Naive thymus-derived CD4-positive, alpha-beta T cell (primary cell): ENCODE measurements at regions not wholly inside any gene's neighbourhood (a gene's known extent, or its start where the extent isn't known, plus 50 kb on each side); places are given as distances from the start of the nearest gene placed in this dataset.

ENCODE experiments used
- ATAC-seq: fragments of 150-1000 bp; cut with Tn5 transposase; 2 replicates; pipeline ENCODE4 v1.10.0; 2021; ENCODE audit warnings: mild to moderate bottlenecking, moderate library complexity
- CTCF ChIA-PET: fragments of 350-600 bp; sonication (Branson Sonifier 250); formaldehyde crosslinking; loops from one replicate; lab custom pipeline; 2021; ENCODE audit warnings: antibody characterized with exemption; lab: Charles Lee
- POLR2A ChIA-PET: fragments of 350-600 bp; sonication (Branson Sonifier 250); formaldehyde crosslinking; loops from one replicate; lab custom pipeline; 2021; ENCODE audit warnings: antibody characterized with exemption, inconsistent platforms; lab: Charles Lee
- DNase-seq, 9 donors: peaks; one replicate each; pipeline versions ENCODE4 v3.0.0 to v3.0.0-alpha.2; 2020 to 2022; ENCODE audit warnings: mixed read lengths in 1 of 9
- H3K27ac ChIP-seq: one replicate; pipeline ENCODE4 v1.7.0; 2013; ENCODE audit warnings: mild to moderate bottlenecking, low read depth, low read length, moderate library complexity
- H3K27me3 ChIP-seq, 2 donors: one replicate each; pipeline ENCODE4 v1.7.0; 2013; ENCODE audit warnings: low read length in 2 of 2, mild to moderate bottlenecking in 2 of 2, moderate library complexity in 2 of 2; ENCODE audit not compliant: control insufficient read depth in 2 of 2, insufficient read depth in 2 of 2
- H3K36me3 ChIP-seq, 3 experiments: 1 replicate in 2 of 3; 2 replicates in 1 of 3; pipeline ENCODE4 v1.7.0; 2013; ENCODE audit warnings: low read length in 3 of 3, mild to moderate bottlenecking in 3 of 3, moderate library complexity in 1 of 3; ENCODE audit not compliant: insufficient read depth in 3 of 3, control insufficient read depth in 2 of 3
- H3K4me1 ChIP-seq, 2 donors: one replicate each; pipeline ENCODE4 v1.7.0; 2013; ENCODE audit warnings: low read length in 2 of 2, mild to moderate bottlenecking in 2 of 2, moderate library complexity in 1 of 2; ENCODE audit not compliant: control insufficient read depth in 2 of 2, insufficient read depth in 2 of 2
- H3K4me3 ChIP-seq: 2 replicates; pipeline ENCODE4 v1.7.0; 2013; ENCODE audit warnings: mild to moderate bottlenecking, low read length
- H3K9me3 ChIP-seq, 3 experiments: 1 replicate in 2 of 3; 2 replicates in 1 of 3; pipeline ENCODE4 v1.7.0; 2013; ENCODE audit warnings: low read length in 3 of 3; ENCODE audit not compliant: control insufficient read depth in 2 of 3
- H3K27ac Mint-ChIP-seq, 9 donors: one replicate each; pipeline ENCODE4 v1.8.0; 2020 to 2022; ENCODE audit warnings: mixed read lengths in 9 of 9, mild to moderate bottlenecking in 8 of 9, moderate library complexity in 5 of 9, inconsistent platforms in 2 of 9
- H3K27me3 Mint-ChIP-seq, 5 donors: one replicate each; pipeline ENCODE4 v1.8.0; 2021 to 2022; ENCODE audit warnings: mixed read lengths in 5 of 5, mild to moderate bottlenecking in 1 of 5
- H3K36me3 Mint-ChIP-seq, 5 donors: one replicate each; pipeline ENCODE4 v1.8.0; 2020 to 2022; ENCODE audit warnings: mixed read lengths in 5 of 5, mild to moderate bottlenecking in 3 of 5, inconsistent platforms in 1 of 5
- H3K4me1 Mint-ChIP-seq, 7 donors: one replicate each; pipeline ENCODE4 v1.8.0; 2020 to 2022; ENCODE audit warnings: mixed read lengths in 7 of 7, mild to moderate bottlenecking in 3 of 7, inconsistent platforms in 1 of 7
- H3K4me3 Mint-ChIP-seq, 10 donors: one replicate each; pipeline ENCODE4 v1.8.0; 2020 to 2022; ENCODE audit warnings: mild to moderate bottlenecking in 10 of 10, mixed read lengths in 10 of 10, moderate library complexity in 6 of 10, inconsistent platforms in 2 of 10
- H3K9me3 Mint-ChIP-seq, 11 donors: one replicate each; pipeline ENCODE4 v1.8.0; 2020 to 2022; ENCODE audit warnings: mixed read lengths in 11 of 11, mild to moderate bottlenecking in 4 of 11, inconsistent platforms in 1 of 11, moderate library complexity in 1 of 11
- intact Hi-C, 2 donors: fragments of 100-400 bp; cut with micrococcal nuclease; formaldehyde crosslinking; loops; one replicate each; pipeline ENCODE4 v1.15.1; 2023

DNA sequence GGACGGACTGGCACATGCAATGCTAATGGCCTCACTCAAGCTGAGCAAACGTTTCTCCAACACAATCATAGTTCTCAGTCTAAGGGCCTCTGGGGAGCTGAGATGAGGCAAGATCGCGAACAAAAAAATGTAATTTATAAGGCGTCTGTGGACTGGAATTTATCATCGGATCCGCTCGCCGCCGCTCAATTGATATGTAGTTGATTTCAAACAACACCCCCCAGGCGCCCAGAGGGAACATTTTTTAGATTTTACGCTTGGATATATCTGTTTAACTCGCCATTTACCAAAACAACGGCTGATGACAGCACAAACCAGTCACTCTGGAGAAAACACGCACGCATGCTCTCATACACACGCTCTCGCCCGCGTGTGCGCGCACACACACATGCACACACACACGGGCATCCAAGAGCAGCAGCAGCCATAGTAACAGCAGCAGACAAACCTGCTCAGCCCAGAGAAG lies 335.8 kb downstream of the SMAD2 start:
- Histone ChIP-seq H3K9me3 (no peaks in the 10 kb centered on the region), H3K4me1 (no peaks in the 10 kb centered on the region), H3K4me3 (no peak overlapping the region), H3K27ac (no peak overlapping the region), H3K27me3 (no peaks in the 10 kb centered on the region), H3K36me3 (no peaks in the 10 kb centered on the region)
- no peak overlapping the region for H3K4me3 Mint-ChIP-seq
- no peak overlapping the region for H3K27ac Mint-ChIP-seq
- peaks cover 22 to 46% (median 35%) of the 10 kb centered on the region in 5 donors for H3K27me3 Mint-ChIP-seq
- peaks cover 0 to 5% (median 0%) of the 10 kb centered on the region in 7 donors for H3K4me1 Mint-ChIP-seq
- CTCF ChIA-PET = no interaction called here
- peaks cover 0 to 17% (median 7%) of the 10 kb centered on the region in 11 donors for H3K9me3 Mint-ChIP-seq
- H3K36me3 Mint-ChIP-seq = no peaks in the 10 kb centered on the region
- ATAC-seq (no peak), DNase-seq (no peak)
- intact Hi-C loops = no loop called here
- POLR2A ChIA-PET = no interaction called here

DNA sequence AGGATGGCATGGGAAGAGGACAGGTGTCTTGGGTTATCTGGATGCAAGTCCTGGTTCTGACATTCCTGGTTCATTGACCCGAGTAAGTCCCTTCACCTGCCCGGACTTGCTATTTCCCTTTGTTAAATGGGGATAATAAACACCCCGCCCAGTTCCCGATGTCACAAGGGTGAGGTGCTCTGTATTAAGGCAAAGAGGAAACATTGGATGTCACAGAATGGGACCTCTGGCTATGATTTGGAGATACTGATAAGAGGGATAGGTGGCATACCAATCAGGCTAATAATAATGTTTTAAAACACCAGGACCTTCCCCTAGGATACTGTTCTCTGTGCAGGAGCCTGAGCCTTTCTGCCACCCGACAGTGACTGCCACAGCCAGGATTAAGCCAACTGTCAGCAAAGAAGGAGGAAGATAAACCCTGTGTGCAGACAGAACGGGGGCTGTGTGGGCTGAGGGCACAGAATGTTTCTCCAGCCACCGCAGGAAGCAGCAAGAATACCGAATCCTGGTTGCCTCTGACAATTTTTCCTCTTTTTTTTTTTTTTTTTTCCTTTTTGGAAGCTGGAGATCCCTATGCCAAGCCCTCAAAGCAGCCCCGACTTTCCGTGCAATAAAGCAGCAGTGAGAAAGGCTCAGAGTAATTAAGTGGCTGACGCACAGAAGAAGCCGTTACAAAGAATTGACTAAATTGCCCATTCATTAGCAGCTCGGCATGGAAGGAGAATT lies 336.6 kb downstream of the SMAD2 start:
- no peaks in the 10 kb centered on the region for H3K36me3 ChIP-seq
- ATAC-seq (no peak), DNase-seq (no peak)
- Mint-ChIP-seq H3K4me3 (no peak overlapping the region), H3K27ac (no peak overlapping the region), H3K4me1 (peaks cover 0 to 5% (median 0%) of the 10 kb centered on the region in 7 donors), H3K27me3 (peaks cover 22 to 46% (median 35%) of the 10 kb centered on the region in 5 donors), H3K36me3 (no peaks in the 10 kb centered on the region), H3K9me3 (peaks cover 0 to 17% (median 7%) of the 10 kb centered on the region in 11 donors)
- no peak overlapping the region for H3K4me3 ChIP-seq
- H3K4me1 ChIP-seq = no peaks in the 10 kb centered on the region
- no peaks in the 10 kb centered on the region for H3K27me3 ChIP-seq
- H3K27ac ChIP-seq = no peak overlapping the region
- intact Hi-C loops = no loop called here
- H3K9me3 ChIP-seq = no peaks in the 10 kb centered on the region
- POLR2A ChIA-PET = no interaction called here
- CTCF ChIA-PET = no interaction called here

DNA sequence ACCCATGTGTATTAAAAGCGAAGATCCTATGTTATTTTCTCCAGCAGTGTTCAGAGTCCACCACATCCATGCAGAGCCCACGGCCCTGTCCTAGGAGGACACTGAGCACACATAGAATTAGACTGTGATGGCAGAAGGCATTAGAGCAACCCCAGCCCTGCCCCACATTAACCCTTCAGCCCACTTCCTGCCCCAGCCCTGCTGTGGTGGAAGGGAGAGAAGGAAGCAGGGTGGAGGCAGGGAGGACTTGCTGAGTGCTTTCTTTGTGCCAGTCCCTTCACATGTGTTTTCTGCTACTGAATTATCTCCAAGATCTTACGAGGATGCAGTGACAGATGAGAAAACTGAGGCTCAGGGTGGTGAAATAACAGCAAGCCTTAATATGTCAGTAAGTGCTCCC lies 339.0 kb downstream of the SMAD2 start:
- Mint-ChIP-seq H3K27me3 (peaks cover 22 to 46% (median 35%) of the 10 kb centered on the region in 5 donors), H3K9me3 (peaks cover 0 to 17% (median 6%) of the 10 kb centered on the region in 11 donors), H3K4me3 (no peak overlapping the region), H3K27ac (no peak overlapping the region), H3K4me1 (peaks cover 0 to 5% (median 0%) of the 10 kb centered on the region in 7 donors), H3K36me3 (no peaks in the 10 kb centered on the region)
- no peaks in the 10 kb centered on the region for H3K36me3 ChIP-seq
- DNase-seq (no peak), ATAC-seq (no peak)
- no peaks in the 10 kb centered on the region for H3K9me3 ChIP-seq
- no peak overlapping the region for H3K4me3 ChIP-seq
- no peaks in the 10 kb centered on the region for H3K4me1 ChIP-seq
- no peak overlapping the region for H3K27ac ChIP-seq
- H3K27me3 ChIP-seq = no peaks in the 10 kb centered on the region
- CTCF ChIA-PET = no interaction called here
- POLR2A ChIA-PET = no interaction called here
- intact Hi-C loops = no loop called here

DNA sequence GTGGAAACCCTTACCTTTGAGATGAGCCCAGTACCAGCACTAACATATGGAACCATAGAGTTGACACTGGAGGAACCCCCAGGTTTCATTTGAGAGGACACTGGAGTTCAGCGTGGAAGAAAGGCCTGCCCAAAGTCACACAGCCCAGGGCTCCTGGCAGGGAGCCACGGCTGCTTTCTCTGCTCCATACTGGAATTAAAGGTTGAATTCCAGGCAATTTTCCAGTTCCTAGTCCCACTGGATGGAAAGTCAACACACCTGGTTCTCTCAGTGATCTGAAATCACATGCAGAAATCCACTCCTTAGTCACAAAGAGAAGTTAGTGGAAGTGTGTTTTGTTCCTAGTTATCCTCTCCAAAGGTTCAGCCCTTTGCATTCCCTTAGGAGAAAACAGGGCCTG lies 336.1 kb upstream of the SKOR2 start:
- Mint-ChIP-seq H3K27ac (no peak overlapping the region), H3K27me3 (peaks cover 4 to 26% (median 10%) of the 10 kb centered on the region in 5 donors), H3K4me1 (peaks cover 0 to 5% (median 0%) of the 10 kb centered on the region in 7 donors), H3K9me3 (peaks cover 0 to 7% (median 2%) of the 10 kb centered on the region in 11 donors), H3K36me3 (no peaks in the 10 kb centered on the region), H3K4me3 (no peak overlapping the region)
- no peak for DNase-seq
- Histone ChIP-seq H3K4me3 (no peak overlapping the region), H3K9me3 (no peaks in the 10 kb centered on the region), H3K27me3 (no peaks in the 10 kb centered on the region), H3K27ac (no peak overlapping the region), H3K36me3 (no peaks in the 10 kb centered on the region), H3K4me1 (no peaks in the 10 kb centered on the region)
- ATAC-seq = no peak
- POLR2A ChIA-PET = no interaction called here
- CTCF ChIA-PET = no interaction called here
- intact Hi-C loops = no loop called here

DNA sequence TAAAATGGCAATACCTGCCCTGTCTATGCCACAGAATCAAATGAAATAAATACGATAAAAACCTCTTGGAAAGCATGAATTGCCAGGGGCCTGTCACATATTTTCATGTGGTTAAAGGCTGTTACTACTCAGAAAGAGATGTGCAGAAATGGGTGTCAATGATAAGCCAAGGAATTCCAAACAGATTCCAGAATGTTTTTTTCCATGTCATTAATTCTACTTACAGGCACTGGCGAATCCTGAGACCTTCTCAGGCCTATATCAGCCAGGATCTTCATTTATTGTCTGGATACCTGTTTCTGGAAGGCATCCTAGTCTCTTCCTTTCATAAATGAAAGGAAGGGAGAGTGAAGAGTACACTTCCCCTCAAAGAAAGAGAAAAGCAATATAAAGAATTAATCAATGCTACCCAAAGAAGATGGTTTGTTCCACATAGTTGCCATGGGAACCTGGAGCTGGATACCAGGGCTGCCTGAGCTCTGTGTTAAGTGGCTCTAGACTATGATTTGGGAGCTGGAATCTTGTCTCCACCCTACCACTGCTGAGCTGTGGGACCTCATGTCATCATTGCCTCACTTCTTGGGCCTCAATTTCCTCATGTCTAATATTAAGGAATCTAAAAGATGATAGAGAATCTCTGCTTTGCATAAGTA lies 335.1 kb upstream of the SKOR2 start:
- no peaks in the 10 kb centered on the region for H3K36me3 Mint-ChIP-seq
- ATAC-seq = no peak
- H3K27ac Mint-ChIP-seq = no peak overlapping the region
- no peaks in the 10 kb centered on the region for H3K4me1 ChIP-seq
- no peaks in the 10 kb centered on the region for H3K9me3 ChIP-seq
- H3K36me3 ChIP-seq = no peaks in the 10 kb centered on the region
- H3K9me3 Mint-ChIP-seq = peaks cover 0 to 7% (median 0%) of the 10 kb centered on the region in 11 donors
- CTCF ChIA-PET = no interaction called here
- peaks cover 0 to 3% of the 10 kb centered on the region in 2 donors for H3K27me3 ChIP-seq
- peaks cover 0 to 3% (median 0%) of the 10 kb centered on the region in 7 donors for H3K4me1 Mint-ChIP-seq
- no peak overlapping the region for H3K4me3 Mint-ChIP-seq
- DNase-seq = no peak
- POLR2A ChIA-PET = no interaction called here
- H3K27ac ChIP-seq = no peak overlapping the region
- H3K4me3 ChIP-seq = no peak overlapping the region
- peaks cover 0 to 18% (median 7%) of the 10 kb centered on the region in 5 donors for H3K27me3 Mint-ChIP-seq
- intact Hi-C loops = no loop called here

DNA sequence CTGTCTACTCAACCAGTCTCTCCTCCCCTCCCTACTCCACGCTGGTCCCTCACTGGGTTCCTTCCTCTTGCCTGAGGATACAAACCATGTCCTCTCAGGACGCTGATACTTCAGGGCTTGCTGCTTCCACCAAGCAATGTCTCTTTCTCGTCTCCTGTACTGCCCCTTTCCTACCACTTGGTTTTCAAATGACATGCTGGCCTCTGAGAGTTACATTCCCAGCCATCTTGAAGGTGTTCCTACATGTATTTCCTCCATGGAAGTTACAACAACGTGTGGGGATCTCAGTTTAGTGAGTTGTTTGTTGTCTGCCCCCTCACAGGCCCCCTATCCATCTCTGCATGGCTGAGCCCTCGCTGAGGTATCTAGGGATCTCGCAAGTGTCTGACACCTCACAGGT lies 334.5 kb upstream of the SKOR2 start:
- H3K36me3 ChIP-seq = no peaks in the 10 kb centered on the region
- peaks cover 0 to 14% (median 8%) of the 10 kb centered on the region in 5 donors for H3K27me3 Mint-ChIP-seq
- no peaks in the 10 kb centered on the region for H3K4me1 Mint-ChIP-seq
- DNase-seq (no peak), ATAC-seq (no peak)
- no peak overlapping the region for H3K4me3 ChIP-seq
- peaks cover 0 to 3% of the 10 kb centered on the region in 2 donors for H3K27me3 ChIP-seq
- no peaks in the 10 kb centered on the region for H3K36me3 Mint-ChIP-seq
- no peak overlapping the region for H3K27ac Mint-ChIP-seq
- H3K9me3 ChIP-seq = no peaks in the 10 kb centered on the region
- POLR2A ChIA-PET = no interaction called here
- intact Hi-C loops = no loop called here
- H3K9me3 Mint-ChIP-seq = peaks cover 0 to 3% (median 0%) of the 10 kb centered on the region in 11 donors
- no peak overlapping the region for H3K27ac ChIP-seq
- no peaks in the 10 kb centered on the region for H3K4me1 ChIP-seq
- H3K4me3 Mint-ChIP-seq = no peak overlapping the region
- CTCF ChIA-PET = no interaction called here
